ENCODE measurements at regions not wholly inside any gene's neighbourhood (a gene's known extent, or its start where the extent isn't known, plus 50 kb on each side); places are given as distances from the start of the nearest gene placed in this dataset.

- no peak for TF ChIP-seq CTCF (IDR thresholded peaks at IDR 0.05)
- no peak for TF ChIP-seq POLR2A (IDR thresholded peaks at IDR 0.05)
- no peak for TF ChIP-seq POLR2AphosphoS5 (IDR thresholded peaks at IDR 0.05)
- no peak for TF ChIP-seq EP300 (IDR thresholded peaks at IDR 0.05)
Measured at GRCh38 chr4:137881641-137882040, 349.3 kb upstream of the PCDH18 start.

Measured in upper lobe of left lung (tissue), 4 donors.